ENCODE measurements at regions not wholly inside any gene's neighbourhood (a gene's known extent, or its start where the extent isn't known, plus 50 kb on each side); places are given as distances from the start of the nearest gene placed in this dataset.
"Not testable (repeated sequence)": the region's sequence is repeated elsewhere in the genome, so short reads cannot be mapped to it uniquely, and the experiment has no call there.

GRCh38 chr2:199554026-199554425 lies 96.3 kb upstream of the SATB2 start:
- Histone ChIP-seq H3K27me3 (ENCODE audit: control insufficient read depth, insufficient read depth, low read length) (no peaks in the 10 kb centered on the region), H3K4me2 (ENCODE audit: low read length) (no peak overlapping the region), H3K36me3 (ENCODE audit: control insufficient read depth, insufficient read depth, low read length) (no peaks in the 10 kb centered on the region), H3K4me3 (ENCODE audit: low read depth, low read length) (no peak overlapping the region), H3K9ac (no peak overlapping the region), H2AFZ (no peak overlapping the region), H3K27ac (no peak overlapping the region), H3K9me3 (ENCODE audit: control insufficient read depth, low read length) (no peaks in the 10 kb centered on the region), H3K4me1 (no peaks in the 10 kb centered on the region), H3K79me2 (no peaks in the 10 kb centered on the region)
- TF ChIP-seq CTCF (IDR thresholded peaks at IDR 0.05), result no peak

- H3K4me3 ChIP-seq (ENCODE audit: low read depth, low read length), result no peak overlapping the region
- no peak overlapping the region for H3K27ac ChIP-seq
- H3K4me2 ChIP-seq (ENCODE audit: low read length), result no peak overlapping the region
- peak overlapping the region; percentile 29 for H2AFZ ChIP-seq
- H3K4me1 ChIP-seq, result no peaks in the 10 kb centered on the region
- no peaks in the 10 kb centered on the region for H3K36me3 ChIP-seq (ENCODE audit: control insufficient read depth, insufficient read depth, low read length)
- H3K9me3 ChIP-seq (ENCODE audit: control insufficient read depth, low read length), result no peaks in the 10 kb centered on the region
- H3K9ac ChIP-seq, result no peak overlapping the region
- H3K79me2 ChIP-seq, result no peaks in the 10 kb centered on the region
- H3K27me3 ChIP-seq (ENCODE audit: control insufficient read depth, insufficient read depth, low read length), result no peaks in the 10 kb centered on the region
- no peak for TF ChIP-seq CTCF (IDR thresholded peaks at IDR 0.05)
These were observed 94.4 kb upstream of the SATB2 start for GRCh38 chr2:199552141-199552540.

GRCh38 chr2:199543606-199544172 lies 86.0 kb upstream of the SATB2 start:
- Histone ChIP-seq H3K27me3 (ENCODE audit: control insufficient read depth, insufficient read depth, low read length) (no peaks in the 10 kb centered on the region), H3K36me3 (ENCODE audit: control insufficient read depth, insufficient read depth, low read length) (no peaks in the 10 kb centered on the region), H3K79me2 (no peaks in the 10 kb centered on the region), H3K4me1 (no peaks in the 10 kb centered on the region), H3K4me3 (ENCODE audit: low read depth, low read length) (no peak overlapping the region), H3K9me3 (ENCODE audit: control insufficient read depth, low read length) (no peaks in the 10 kb centered on the region), H3K4me2 (ENCODE audit: low read length) (no peak overlapping the region), H3K27ac (no peak overlapping the region), H2AFZ (no peak overlapping the region), H3K9ac (no peak overlapping the region)
- no peak for TF ChIP-seq CTCF (IDR thresholded peaks at IDR 0.05)

- H3K27me3 ChIP-seq (ENCODE audit: control insufficient read depth, insufficient read depth, low read length), result no peaks in the 10 kb centered on the region
- no peaks in the 10 kb centered on the region for H3K9me3 ChIP-seq (ENCODE audit: control insufficient read depth, low read length)
- no peak overlapping the region for H3K4me2 ChIP-seq (ENCODE audit: low read length)
- no peak overlapping the region for H3K4me3 ChIP-seq (ENCODE audit: low read depth, low read length)
- TF ChIP-seq CTCF (IDR thresholded peaks at IDR 0.05), result no peak
- H3K79me2 ChIP-seq, result no peaks in the 10 kb centered on the region
- H3K4me1 ChIP-seq, result no peaks in the 10 kb centered on the region
- no peak overlapping the region for H3K9ac ChIP-seq
- no peak overlapping the region for H2AFZ ChIP-seq
- no peak overlapping the region for H3K27ac ChIP-seq
- H3K36me3 ChIP-seq (ENCODE audit: control insufficient read depth, insufficient read depth, low read length), result no peaks in the 10 kb centered on the region
These were observed 77.9 kb upstream of the SATB2 start for GRCh38 chr2:199535445-199536177.

GRCh38 chr2:199533873-199534272 lies 76.1 kb upstream of the SATB2 start:
- not testable (repeated sequence) for H3K9me3 ChIP-seq (ENCODE audit: control insufficient read depth, low read length); H3K4me2 ChIP-seq (ENCODE audit: low read length); H3K36me3 ChIP-seq (ENCODE audit: control insufficient read depth, insufficient read depth, low read length); H3K27me3 ChIP-seq (ENCODE audit: control insufficient read depth, insufficient read depth, low read length); H3K79me2 ChIP-seq; H3K9ac ChIP-seq; H3K4me3 ChIP-seq (ENCODE audit: low read depth, low read length); H2AFZ ChIP-seq; H3K4me1 ChIP-seq; H3K27ac ChIP-seq

All from parathyroid adenoma (tissue), 2 donors.